ENCODE measurements at regions not wholly inside any gene's neighbourhood (a gene's known extent, or its start where the extent isn't known, plus 50 kb on each side); places are given as distances from the start of the nearest gene placed in this dataset.
A peak's percentile ranks its signal among the peaks of the same experiment; 100 is the strongest.

GRCh38 chr13:30359991-30360390 lies 52.6 kb upstream of the KATNAL1 start:
- no peak for DNase-seq

DNA sequence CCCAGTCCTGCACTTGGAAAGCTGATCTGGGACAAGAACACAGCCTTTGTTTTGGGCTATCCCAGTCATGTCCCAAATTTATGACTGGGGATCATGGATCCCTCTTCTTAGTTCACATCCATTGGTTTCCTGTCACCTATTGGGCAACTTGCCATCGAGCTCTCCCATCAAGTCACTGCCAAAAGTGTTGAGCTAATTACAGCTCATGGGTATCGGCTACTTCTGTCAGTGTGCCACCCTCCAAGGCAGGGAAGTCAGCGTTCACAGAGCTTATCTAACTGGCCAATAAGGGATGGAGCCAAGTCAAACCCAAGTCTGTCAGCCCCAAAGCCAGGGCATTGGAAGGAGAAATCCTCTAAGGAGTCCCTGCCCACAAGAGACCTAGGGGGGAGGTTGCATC lies 53.2 kb upstream of the KATNAL1 start:
- DNase-seq, result no peak

DNA sequence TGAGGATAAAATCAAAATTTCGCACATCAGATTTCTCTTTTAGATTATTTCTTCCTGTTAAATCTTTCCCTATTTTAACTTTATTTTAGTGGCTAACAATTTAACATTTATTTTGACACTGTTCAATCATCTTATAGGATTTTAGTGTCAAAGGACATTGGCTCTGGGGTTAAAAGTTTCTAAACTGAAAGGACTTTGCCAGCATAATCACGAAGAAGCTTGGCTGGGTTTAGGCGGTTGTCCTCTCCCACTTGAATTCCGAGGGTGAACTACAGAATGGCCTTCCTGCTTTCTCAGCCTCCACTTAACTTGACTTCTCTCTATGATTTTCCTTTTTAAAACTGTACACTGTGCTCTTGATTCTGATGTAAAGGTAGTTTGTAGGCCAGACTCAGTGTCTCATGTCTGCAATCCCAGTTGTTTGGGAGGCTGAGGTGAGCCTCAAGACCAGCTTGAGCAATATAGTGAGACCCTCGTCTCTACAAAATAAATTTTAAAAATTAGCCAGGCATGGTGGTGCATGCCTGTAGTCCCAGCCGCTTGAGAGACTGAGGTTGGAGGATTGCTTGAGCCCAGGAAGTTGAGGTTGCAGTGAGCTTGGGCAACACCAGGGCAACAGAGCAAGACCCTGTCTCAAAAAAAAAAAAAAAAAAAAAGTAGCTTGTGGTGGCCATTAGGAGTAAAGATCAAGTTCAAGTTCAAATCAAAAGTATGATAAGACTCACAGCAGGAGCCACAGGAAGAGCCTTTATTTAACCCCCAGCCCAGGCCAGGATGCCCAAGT lies 54.8 kb upstream of the KATNAL1 start:
- DNase-seq, result no peak

GRCh38 chr13:30362869-30363268 lies 55.5 kb upstream of the KATNAL1 start:
- DNase-seq, result no peak

DNA sequence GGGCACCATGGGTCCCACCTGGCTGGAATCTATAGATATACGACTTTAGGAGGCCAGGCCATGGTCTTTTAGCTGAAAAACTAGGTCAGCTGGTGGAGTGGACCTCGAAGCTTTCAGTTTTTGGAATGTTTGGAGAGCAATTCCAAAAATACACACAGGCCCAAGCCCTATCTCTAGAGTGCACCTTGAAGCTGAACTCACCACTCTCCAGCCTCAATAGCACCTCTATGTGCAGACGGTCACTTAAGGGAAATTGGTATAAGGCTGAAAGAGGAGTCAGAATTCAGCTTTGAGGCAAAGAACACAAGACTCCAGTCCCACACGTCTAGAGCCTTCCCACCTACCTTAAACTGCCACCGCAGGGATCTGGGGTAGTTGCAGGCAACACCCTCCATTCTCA lies 56.4 kb upstream of the KATNAL1 start:
- no peak for DNase-seq

GRCh38 chr13:30364133-30364532 lies 56.8 kb upstream of the KATNAL1 start:
- DNase-seq, result no peak

DNA sequence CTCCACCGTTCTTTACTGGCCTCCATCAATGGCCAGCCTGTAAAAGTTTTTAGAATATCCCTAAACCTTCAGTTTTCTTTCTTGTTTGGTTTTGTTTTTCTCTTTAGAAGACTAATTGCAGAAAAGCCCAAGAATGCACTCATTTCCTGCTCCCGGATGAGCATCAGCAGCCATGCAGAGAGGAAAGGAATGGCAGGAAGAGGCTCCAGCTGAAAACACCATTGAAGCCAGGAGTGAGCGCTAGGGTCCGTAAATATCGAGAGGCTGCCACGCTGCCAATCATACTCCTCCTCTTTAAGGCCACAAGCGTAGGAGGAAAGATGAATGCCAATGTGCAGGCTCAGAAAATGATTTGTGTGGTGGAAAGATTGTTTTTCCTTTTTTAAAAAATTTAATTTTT lies 57.4 kb upstream of the UBE2L5 start:
- DNase-seq, result no peak

GRCh38 chr13:30366088-30366487 lies 56.2 kb upstream of the UBE2L5 start:
- DNase-seq, result no peak

DNA sequence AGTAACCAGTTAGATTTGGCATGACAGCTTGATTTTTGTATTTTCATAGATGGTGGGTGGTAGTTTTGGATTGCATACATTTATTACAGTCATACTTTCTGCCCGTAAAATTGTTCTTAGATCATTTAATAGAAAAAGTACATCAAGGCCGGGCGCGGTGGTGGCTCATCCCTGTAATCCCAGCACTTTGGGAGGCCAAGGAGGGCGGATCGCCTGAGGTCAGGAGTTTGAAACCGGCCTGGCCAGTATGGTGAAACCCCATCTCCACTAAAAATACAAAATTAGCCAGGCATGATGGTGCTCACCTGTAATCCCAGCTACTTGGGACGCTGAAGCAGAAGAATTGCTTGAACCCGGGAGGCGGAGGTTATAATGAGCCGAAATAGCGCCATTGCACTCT lies 55.0 kb upstream of the UBE2L5 start:
- no peak for DNase-seq

DNA sequence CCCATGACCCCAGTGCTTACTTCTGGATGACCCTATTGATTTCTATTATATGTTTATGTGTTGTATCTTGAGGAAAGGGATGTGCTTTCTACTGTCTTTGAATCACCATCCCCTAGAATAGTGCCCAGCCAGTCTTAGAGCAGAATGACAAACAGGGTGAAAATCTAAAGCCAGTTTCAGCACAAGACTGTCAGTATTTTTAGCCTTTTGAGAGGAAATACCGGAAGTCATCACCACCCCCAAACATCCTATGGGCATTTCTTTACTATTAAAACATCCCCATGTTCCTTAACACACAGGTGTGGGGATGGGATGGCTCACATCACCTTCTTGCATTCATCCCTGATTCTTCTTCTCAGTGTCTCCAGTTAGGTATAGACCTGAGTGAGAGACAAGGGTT lies 52.1 kb upstream of the UBE2L5 start:
- no peak for DNase-seq

- DNase-seq, result no peak
These were observed 51.3 kb upstream of the UBE2L5 start for GRCh38 chr13:30370916-30371521.

- peak; percentile 78 to 83 for DNase-seq
These were observed 50.5 kb upstream of the UBE2L5 start for GRCh38 chr13:30371649-30372265.
